ENCODE measurements at regions not wholly inside any gene's neighbourhood (a gene's known extent, or its start where the extent isn't known, plus 50 kb on each side); places are given as distances from the start of the nearest gene placed in this dataset.

DNA sequence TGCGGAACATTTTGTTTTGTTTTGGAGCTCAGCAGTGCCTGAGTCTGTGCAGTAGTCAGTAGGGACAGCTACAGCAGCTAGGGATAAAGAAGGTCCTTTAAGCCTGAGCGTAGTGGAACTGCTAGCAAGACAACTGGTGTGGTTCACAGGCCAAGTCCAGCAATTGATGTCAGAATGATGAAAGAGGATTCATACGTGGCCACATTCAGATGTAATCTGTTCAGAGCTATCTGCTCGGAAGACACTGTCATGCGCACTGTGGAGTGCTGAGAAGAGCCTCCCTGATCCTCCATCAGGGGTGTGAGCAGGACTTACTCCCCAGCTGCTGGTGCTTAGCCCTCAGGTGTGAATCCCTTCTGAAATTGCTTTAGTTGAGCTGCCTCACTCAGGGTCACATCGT is 79.6 kb upstream of the ANKRD1 start:
- TF ChIP-seq TCF7L2 (IDR thresholded peaks at IDR 0.05; ENCODE audit: low read depth, low read length) (no peak), SIN3A (IDR thresholded peaks at IDR 0.05; ENCODE audit: borderline replicate concordance, insufficient read depth, low read depth, low read length) (no peak), POLR2AphosphoS5 (IDR thresholded peaks at IDR 0.05; ENCODE audit: low read depth, low read length) (no peak), REST (IDR thresholded peaks at IDR 0.05; ENCODE audit: insufficient read depth in 1 of 2, low read depth in 2 of 2, low read length in 1 of 2) (no peak)
- TF ChIP-seq, protein P1, sequence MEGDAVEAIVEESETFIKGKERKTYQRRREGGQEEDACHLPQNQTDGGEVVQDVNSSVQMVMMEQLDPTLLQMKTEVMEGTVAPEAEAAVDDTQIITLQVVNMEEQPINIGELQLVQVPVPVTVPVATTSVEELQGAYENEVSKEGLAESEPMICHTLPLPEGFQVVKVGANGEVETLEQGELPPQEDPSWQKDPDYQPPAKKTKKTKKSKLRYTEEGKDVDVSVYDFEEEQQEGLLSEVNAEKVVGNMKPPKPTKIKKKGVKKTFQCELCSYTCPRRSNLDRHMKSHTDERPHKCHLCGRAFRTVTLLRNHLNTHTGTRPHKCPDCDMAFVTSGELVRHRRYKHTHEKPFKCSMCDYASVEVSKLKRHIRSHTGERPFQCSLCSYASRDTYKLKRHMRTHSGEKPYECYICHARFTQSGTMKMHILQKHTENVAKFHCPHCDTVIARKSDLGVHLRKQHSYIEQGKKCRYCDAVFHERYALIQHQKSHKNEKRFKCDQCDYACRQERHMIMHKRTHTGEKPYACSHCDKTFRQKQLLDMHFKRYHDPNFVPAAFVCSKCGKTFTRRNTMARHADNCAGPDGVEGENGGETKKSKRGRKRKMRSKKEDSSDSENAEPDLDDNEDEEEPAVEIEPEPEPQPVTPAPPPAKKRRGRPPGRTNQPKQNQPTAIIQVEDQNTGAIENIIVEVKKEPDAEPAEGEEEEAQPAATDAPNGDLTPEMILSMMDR (IDR thresholded peaks at IDR 0.05) = no peak
- no peak overlapping the region for H3K27ac ChIP-seq (ENCODE audit: low read length)
- BruUV-seq (replicated peaks) = no TSS peak
- no peaks in the 10 kb centered on the region for H3K36me3 ChIP-seq (ENCODE audit: control insufficient read depth, insufficient read depth, low read length)
- intact Hi-C loops (cut with micrococcal nuclease; ENCODE audit: unreplicated experiment) (no loop called here), in situ Hi-C loops (cut with HindIII; ENCODE audit: low pct_unique_long_range_greater_than_20kb, low sequenced_read_pairs) (no loop called here)
- H3K4me3 ChIP-seq (ENCODE audit: low read depth in 2 of 2, low read length in 2 of 2) = no peak overlapping the region
- POLR2A ChIA-PET = no interaction called here
- H3K27me3 ChIP-seq (ENCODE audit: control insufficient read depth, insufficient read depth, low read length) = no peaks in the 10 kb centered on the region
- ATAC-seq (no peak), DNase-seq (ENCODE audit: low read depth, low spot score) (no peak)
- no peaks in the 10 kb centered on the region for H3K4me1 ChIP-seq (ENCODE audit: control insufficient read depth, insufficient read depth, low read length)
- CTCF ChIA-PET = interaction anchor here (0.6 kb wide), 1 partner anchor 148 kb away, joined by 3 read pairs; no protein-coding TSS in a partner anchor
- H3K9me3 ChIP-seq (ENCODE audit: control insufficient read depth, insufficient read depth, low read depth, low read length) = no peaks in the 10 kb centered on the region

GRCh38 chr10:91000985-91001384 is 80.1 kb upstream of the ANKRD1 start:
- Histone ChIP-seq H3K27me3 (ENCODE audit: control insufficient read depth, insufficient read depth, low read length) (no peaks in the 10 kb centered on the region), H3K27ac (ENCODE audit: low read length) (no peak overlapping the region), H3K4me3 (ENCODE audit: low read depth in 2 of 2, low read length in 2 of 2) (no peak overlapping the region), H3K36me3 (ENCODE audit: control insufficient read depth, insufficient read depth, low read length) (no peaks in the 10 kb centered on the region), H3K9me3 (ENCODE audit: control insufficient read depth, insufficient read depth, low read depth, low read length) (no peaks in the 10 kb centered on the region), H3K4me1 (ENCODE audit: control insufficient read depth, insufficient read depth, low read length) (no peaks in the 10 kb centered on the region)
- BruUV-seq (replicated peaks) = no TSS peak
- in situ Hi-C loops (cut with HindIII; ENCODE audit: low pct_unique_long_range_greater_than_20kb, low sequenced_read_pairs) = no loop called here
- no peak for TF ChIP-seq REST (IDR thresholded peaks at IDR 0.05; ENCODE audit: insufficient read depth in 1 of 2, low read depth in 2 of 2, low read length in 1 of 2)
- TF ChIP-seq POLR2AphosphoS5 (IDR thresholded peaks at IDR 0.05; ENCODE audit: low read depth, low read length) = no peak
- TF ChIP-seq, protein P1 (IDR thresholded peaks at IDR 0.05) = no peak
- TF ChIP-seq TCF7L2 (IDR thresholded peaks at IDR 0.05; ENCODE audit: low read depth, low read length) = no peak
- TF ChIP-seq SIN3A (IDR thresholded peaks at IDR 0.05; ENCODE audit: borderline replicate concordance, insufficient read depth, low read depth, low read length) = no peak
- ATAC-seq (no peak), DNase-seq (ENCODE audit: low read depth, low spot score) (no peak)
- ChIA-PET POLR2A (no interaction called here), CTCF (interaction anchor here (0.6 kb wide), 1 partner anchor 147 kb away, joined by 3 read pairs; no protein-coding TSS in a partner anchor)
- intact Hi-C loops (cut with micrococcal nuclease; ENCODE audit: unreplicated experiment) = no loop called here
